OCI-LY3 (cell line): ENCODE measurements at regions not wholly inside any gene's neighbourhood (a gene's known extent, or its start where the extent isn't known, plus 50 kb on each side); places are given as distances from the start of the nearest gene placed in this dataset.

ENCODE experiments used
- H2AFZ ChIP-seq: fragments of 200-600, 300-600 bp; shearing (Covaris generic); 2 replicates; pipeline ENCODE4 v1.6.0; 2014; ENCODE audit warnings: antibody characterized with exemption, low read depth, low read length
- H3K27ac ChIP-seq: fragments of 200-600, 300-600 bp; sonication (generic); 2 replicates; pipeline ENCODE4 v1.5.1; 2014; ENCODE audit warnings: mild to moderate bottlenecking, low read length, moderate library complexity, mixed read lengths
- H3K27me3 ChIP-seq: fragments of 200-600, 300-600 bp; sonication (generic); 2 replicates; pipeline ENCODE4 v1.6.1; 2014; ENCODE audit warnings: low read depth, low read length, mixed read lengths
- H3K36me3 ChIP-seq: fragments of 200-600, 300-600 bp; sonication (generic); replicated peaks from 2 replicates; pipeline ENCODE3; 2014; ENCODE audit warnings: low read depth, low read length, mixed read lengths
- H3K4me1 ChIP-seq: fragments of 300-600, 200-600 bp; sonication (generic); 2 replicates; pipeline ENCODE4 v1.6.1; 2014; ENCODE audit warnings: low read length, mixed read lengths
- H3K4me2 ChIP-seq: fragments of 200-600, 300-600 bp; sonication (generic); 2 replicates; pipeline ENCODE4 v1.6.1; 2014; ENCODE audit warnings: low read length, mixed read lengths
- H3K4me3 ChIP-seq: fragments of 300-600, 200-600 bp; sonication (generic); 2 replicates; pipeline ENCODE4 v1.5.1; 2014; ENCODE audit warnings: antibody characterized with exemption, mild to moderate bottlenecking, low read length, moderate library complexity
- H3K79me2 ChIP-seq: fragments of 300-600, 200-600 bp; shearing (Covaris generic); 2 replicates; pipeline ENCODE4 v1.6.1; 2014; ENCODE audit warnings: mild to moderate bottlenecking, low read length, mixed read lengths
- H3K9ac ChIP-seq: fragments of 300-600, 200-600 bp; shearing (Covaris generic); 2 replicates; pipeline ENCODE4 v1.6.0; 2014; ENCODE audit warnings: mild to moderate bottlenecking, low read length, moderate library complexity
- H3K9me3 ChIP-seq: fragments of 200-600, 300-600 bp; shearing (Covaris generic); 2 replicates; pipeline ENCODE4 v1.6.1; 2014; ENCODE audit warnings: low read length, mixed read lengths; ENCODE audit not compliant: insufficient read depth
- H4K20me1 ChIP-seq: fragments of 200-600, 300-600 bp; sonication (generic); 2 replicates; pipeline ENCODE4 v1.6.1; 2016; ENCODE audit warnings: low read length, mixed read lengths; ENCODE audit not compliant: insufficient read depth
- EZH2phosphoT487 ChIP-seq: fragments of 200-600 bp; shearing (Covaris generic); IDR thresholded peaks from 2 replicates; pipeline ENCODE4 v1.6.1; 2018; ENCODE audit warnings: antibody characterized with exemption, mixed run types, low read depth
- TF ChIP-seq, protein P1 (sequence below): fragments of 200-600, 300-600 bp; sonication (generic); IDR thresholded peaks from 2 replicates; pipeline ENCODE4 v1.5.1; 2014; ENCODE audit warnings: antibody characterized with exemption, low read length, low read depth

DNA sequence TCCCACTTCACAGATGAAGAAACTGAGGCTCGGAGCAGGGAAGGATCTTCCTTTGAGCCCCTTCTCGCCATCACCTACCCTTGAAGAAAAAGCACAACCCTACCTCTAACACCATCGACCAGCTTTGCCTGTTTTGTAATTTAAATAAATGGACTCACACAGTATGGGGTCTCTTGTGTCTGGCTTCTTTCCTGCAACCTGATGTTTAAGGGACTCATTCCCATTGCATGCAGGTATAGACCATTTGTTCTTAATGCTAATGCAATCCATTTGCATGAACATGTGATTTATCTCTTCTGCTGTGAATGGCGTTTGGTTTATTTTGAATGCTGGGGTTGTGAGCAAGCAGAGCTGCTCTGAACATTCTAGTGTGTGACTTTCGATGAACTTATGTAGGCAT, 150.8 kb upstream of the FOXF1 start:
- Histone ChIP-seq H3K36me3 (no peaks in the 10 kb centered on the region), H2AFZ (no peak overlapping the region), H3K27me3 (peaks cover 34% of the 10 kb centered on the region), H3K9me3 (no peaks in the 10 kb centered on the region), H3K27ac (no peak overlapping the region), H3K4me2 (no peak overlapping the region), H3K4me1 (no peaks in the 10 kb centered on the region), H3K4me3 (no peak overlapping the region), H3K79me2 (no peaks in the 10 kb centered on the region), H4K20me1 (no peaks in the 10 kb centered on the region), H3K9ac (no peak overlapping the region)
- TF ChIP-seq EZH2phosphoT487: no peak
- TF ChIP-seq, protein P1, sequence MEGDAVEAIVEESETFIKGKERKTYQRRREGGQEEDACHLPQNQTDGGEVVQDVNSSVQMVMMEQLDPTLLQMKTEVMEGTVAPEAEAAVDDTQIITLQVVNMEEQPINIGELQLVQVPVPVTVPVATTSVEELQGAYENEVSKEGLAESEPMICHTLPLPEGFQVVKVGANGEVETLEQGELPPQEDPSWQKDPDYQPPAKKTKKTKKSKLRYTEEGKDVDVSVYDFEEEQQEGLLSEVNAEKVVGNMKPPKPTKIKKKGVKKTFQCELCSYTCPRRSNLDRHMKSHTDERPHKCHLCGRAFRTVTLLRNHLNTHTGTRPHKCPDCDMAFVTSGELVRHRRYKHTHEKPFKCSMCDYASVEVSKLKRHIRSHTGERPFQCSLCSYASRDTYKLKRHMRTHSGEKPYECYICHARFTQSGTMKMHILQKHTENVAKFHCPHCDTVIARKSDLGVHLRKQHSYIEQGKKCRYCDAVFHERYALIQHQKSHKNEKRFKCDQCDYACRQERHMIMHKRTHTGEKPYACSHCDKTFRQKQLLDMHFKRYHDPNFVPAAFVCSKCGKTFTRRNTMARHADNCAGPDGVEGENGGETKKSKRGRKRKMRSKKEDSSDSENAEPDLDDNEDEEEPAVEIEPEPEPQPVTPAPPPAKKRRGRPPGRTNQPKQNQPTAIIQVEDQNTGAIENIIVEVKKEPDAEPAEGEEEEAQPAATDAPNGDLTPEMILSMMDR: no peak

DNA sequence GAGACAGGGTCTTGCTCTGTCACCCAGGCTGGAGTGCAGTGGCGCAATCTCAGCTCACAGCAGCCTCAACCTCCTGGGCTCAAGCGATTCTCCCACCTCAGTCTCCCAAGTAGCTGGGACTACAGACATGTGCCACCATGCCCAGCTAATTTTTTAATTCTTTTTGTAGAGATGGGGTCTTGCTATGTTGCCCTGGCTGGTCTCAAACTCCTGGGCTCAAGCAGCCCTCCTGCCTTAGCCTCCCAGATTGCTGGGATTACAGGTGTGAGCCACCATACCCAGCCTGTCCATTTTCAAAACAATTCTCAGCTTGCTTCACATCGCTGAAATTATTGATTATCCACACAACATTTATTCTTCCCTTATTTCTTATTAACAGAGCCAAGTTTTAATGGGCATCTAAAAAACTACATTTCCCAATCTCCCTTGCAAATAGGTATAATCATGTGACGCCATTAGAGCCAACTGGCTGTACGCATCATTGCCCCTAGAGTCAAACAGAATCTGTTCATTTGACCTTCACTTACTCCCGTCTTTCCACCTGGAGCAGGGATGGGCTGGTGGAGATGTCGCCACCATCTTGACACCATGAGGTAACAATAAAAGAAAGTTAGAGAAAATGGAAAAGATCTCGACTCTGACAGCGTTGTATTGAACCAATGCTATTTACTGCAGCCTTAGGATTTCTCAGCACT, 148.0 kb upstream of the FOXF1 start:
- Histone ChIP-seq H3K79me2 (no peaks in the 10 kb centered on the region), H3K27ac (no peak overlapping the region), H3K9me3 (no peaks in the 10 kb centered on the region), H3K27me3 (peaks cover 49% of the 10 kb centered on the region), H3K36me3 (no peaks in the 10 kb centered on the region), H4K20me1 (no peaks in the 10 kb centered on the region), H3K4me1 (no peaks in the 10 kb centered on the region), H3K4me3 (no peak overlapping the region), H3K9ac (no peak overlapping the region), H3K4me2 (no peak overlapping the region), H2AFZ (no peak overlapping the region)
- no peak for TF ChIP-seq EZH2phosphoT487
- TF ChIP-seq, protein P1: no peak

DNA sequence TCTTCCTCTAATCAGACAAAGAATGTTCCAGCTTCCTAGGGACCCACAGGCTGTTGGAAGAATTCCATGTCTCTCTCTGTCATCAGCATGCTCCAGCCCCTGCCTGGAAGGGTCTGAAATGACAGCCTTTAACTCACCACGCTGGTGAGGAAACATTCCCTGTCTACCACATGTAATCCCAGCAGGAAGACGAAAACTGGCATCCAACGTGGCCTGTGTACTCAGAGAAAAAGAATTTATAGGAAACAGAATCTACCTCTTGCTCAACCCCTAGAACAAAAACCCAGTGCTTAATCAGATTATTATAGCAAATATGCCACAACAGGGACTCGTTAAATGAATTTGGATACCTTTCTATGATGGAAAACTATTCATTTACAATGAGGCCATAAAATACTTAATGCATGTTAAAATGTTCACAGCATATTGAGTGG, 147.3 kb upstream of the FOXF1 start:
- Histone ChIP-seq H3K9me3 (no peaks in the 10 kb centered on the region), H3K27me3 (peaks cover 57% of the 10 kb centered on the region), H4K20me1 (no peaks in the 10 kb centered on the region), H2AFZ (no peak overlapping the region), H3K4me2 (no peak overlapping the region), H3K79me2 (no peaks in the 10 kb centered on the region), H3K4me1 (no peaks in the 10 kb centered on the region), H3K9ac (no peak overlapping the region), H3K27ac (no peak overlapping the region), H3K36me3 (no peaks in the 10 kb centered on the region), H3K4me3 (no peak overlapping the region)
- TF ChIP-seq, protein P1: no peak
- TF ChIP-seq EZH2phosphoT487: no peak

DNA sequence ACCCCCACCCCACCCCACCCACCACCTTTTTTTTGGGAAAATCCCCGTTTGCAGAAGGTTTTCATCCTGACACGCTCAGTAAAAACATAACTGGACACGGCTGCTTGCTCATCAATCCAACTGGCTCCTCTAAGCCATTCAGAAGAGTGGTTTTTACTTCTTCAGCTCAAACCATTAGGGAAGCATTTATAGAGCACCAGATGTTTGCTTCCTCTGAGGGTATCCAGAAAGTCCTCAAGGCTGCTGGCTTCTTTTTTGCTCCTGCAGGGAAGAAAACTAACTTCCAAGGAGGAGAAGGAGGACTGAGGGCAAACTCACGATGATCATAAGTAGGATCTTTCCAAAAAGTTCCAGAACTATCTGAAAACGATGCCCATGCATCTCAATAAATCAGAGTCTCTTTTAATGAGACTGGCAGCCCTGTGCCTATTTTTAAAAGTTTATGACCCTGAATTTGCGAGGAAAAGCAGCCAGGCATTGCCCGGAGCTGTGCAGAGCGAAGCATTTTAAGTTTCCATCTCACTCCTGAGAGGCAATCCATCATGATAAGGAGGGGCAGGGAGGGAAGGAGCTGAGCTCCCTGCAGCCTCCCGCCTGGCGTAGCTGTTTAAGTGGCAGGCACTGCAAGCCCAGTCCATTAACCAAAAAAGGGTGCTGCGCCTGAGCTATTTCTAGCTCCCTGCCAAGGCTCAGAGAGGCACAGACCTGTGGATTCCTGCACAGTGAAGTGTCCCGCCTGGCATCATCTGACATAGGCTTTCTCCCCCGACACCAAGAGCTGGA, 146.3 kb upstream of the FOXF1 start:
- no peaks in the 10 kb centered on the region for H3K79me2 ChIP-seq
- no peaks in the 10 kb centered on the region for H4K20me1 ChIP-seq
- H2AFZ ChIP-seq: no peak overlapping the region
- H3K36me3 ChIP-seq: no peaks in the 10 kb centered on the region
- no peak overlapping the region for H3K4me3 ChIP-seq
- no peaks in the 10 kb centered on the region for H3K9me3 ChIP-seq
- H3K27ac ChIP-seq: no peak overlapping the region
- H3K27me3 ChIP-seq: peaks cover 53% of the 10 kb centered on the region
- no peak overlapping the region for H3K4me2 ChIP-seq
- H3K4me1 ChIP-seq: no peaks in the 10 kb centered on the region
- no peak for TF ChIP-seq EZH2phosphoT487
- TF ChIP-seq, protein P1: no peak
- H3K9ac ChIP-seq: no peak overlapping the region
